HFFc6 (cell line): ENCODE measurements at regions not wholly inside any gene's neighbourhood (a gene's known extent, or its start where the extent isn't known, plus 50 kb on each side); places are given as distances from the start of the nearest gene placed in this dataset.

ENCODE experiments used
- DNase-seq: peaks from one replicate; pipeline ENCODE4 v3.0.0-alpha.2; 2018
- H3K27ac Mint-ChIP-seq: 2 replicates; pipeline ENCODE4 v1.8.0; 2020; ENCODE audit warnings: mild to moderate bottlenecking, mixed read lengths
- H3K27me3 Mint-ChIP-seq: 2 replicates; pipeline ENCODE4 v1.8.0; 2021; ENCODE audit warnings: mild to moderate bottlenecking, moderate library complexity, mixed read lengths; ENCODE audit not compliant: insufficient read depth
- H3K36me3 Mint-ChIP-seq: 2 replicates; pipeline ENCODE4 v1.8.0; 2021; ENCODE audit warnings: low read depth, mixed read lengths
- H3K4me1 Mint-ChIP-seq: 2 replicates; pipeline ENCODE4 v1.8.0; 2020; ENCODE audit warnings: low read depth, mixed read lengths
- H3K4me3 Mint-ChIP-seq: 2 replicates; pipeline ENCODE4 v1.8.0; 2020; ENCODE audit warnings: mild to moderate bottlenecking, moderate library complexity, mixed read lengths
- H3K9me3 Mint-ChIP-seq: 2 replicates; pipeline ENCODE4 v1.8.0; 2020; ENCODE audit warnings: mild to moderate bottlenecking, mixed read lengths
- TF ChIP-seq, protein P1 (sequence below): fragments of 200-600 bp; sonication (generic); IDR thresholded peaks from 2 replicates; pipeline ENCODE4 v1.5.0; 2021; ENCODE audit warnings: antibody characterized with exemption, mild to moderate bottlenecking

- H3K36me3 Mint-ChIP-seq, result no peaks in the 10 kb centered on the region
- DNase-seq, result no peak
Observed at GRCh38 chr6:133683606-133684005, 205.3 kb upstream of the TCF21 start.

GRCh38 chr6:133688705-133689492 lies 200.0 kb upstream of the TCF21 start:
- peaks cover 5% of the 10 kb centered on the region; the same call in 1 of the 2 replicates for H3K9me3 Mint-ChIP-seq
- TF ChIP-seq, protein P1, sequence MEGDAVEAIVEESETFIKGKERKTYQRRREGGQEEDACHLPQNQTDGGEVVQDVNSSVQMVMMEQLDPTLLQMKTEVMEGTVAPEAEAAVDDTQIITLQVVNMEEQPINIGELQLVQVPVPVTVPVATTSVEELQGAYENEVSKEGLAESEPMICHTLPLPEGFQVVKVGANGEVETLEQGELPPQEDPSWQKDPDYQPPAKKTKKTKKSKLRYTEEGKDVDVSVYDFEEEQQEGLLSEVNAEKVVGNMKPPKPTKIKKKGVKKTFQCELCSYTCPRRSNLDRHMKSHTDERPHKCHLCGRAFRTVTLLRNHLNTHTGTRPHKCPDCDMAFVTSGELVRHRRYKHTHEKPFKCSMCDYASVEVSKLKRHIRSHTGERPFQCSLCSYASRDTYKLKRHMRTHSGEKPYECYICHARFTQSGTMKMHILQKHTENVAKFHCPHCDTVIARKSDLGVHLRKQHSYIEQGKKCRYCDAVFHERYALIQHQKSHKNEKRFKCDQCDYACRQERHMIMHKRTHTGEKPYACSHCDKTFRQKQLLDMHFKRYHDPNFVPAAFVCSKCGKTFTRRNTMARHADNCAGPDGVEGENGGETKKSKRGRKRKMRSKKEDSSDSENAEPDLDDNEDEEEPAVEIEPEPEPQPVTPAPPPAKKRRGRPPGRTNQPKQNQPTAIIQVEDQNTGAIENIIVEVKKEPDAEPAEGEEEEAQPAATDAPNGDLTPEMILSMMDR, result no peak
- no peak overlapping the region for H3K27ac Mint-ChIP-seq
- no peak for DNase-seq
- H3K36me3 Mint-ChIP-seq, result peaks cover 10% of the 10 kb centered on the region
- H3K27me3 Mint-ChIP-seq, result 0 out of 2 replicates have a peak, but pooled peaks cover 2% of the 10 kb centered on the region
- peaks cover 19% of the 10 kb centered on the region for H3K4me1 Mint-ChIP-seq
- no peak overlapping the region for H3K4me3 Mint-ChIP-seq

More at GRCh38 chr6:133683606-133684005, 205.3 kb upstream of the TCF21 start:
- Mint-ChIP-seq H3K4me1 (peaks cover 28% of the 10 kb centered on the region), H3K27ac (no peak overlapping the region), H3K4me3 (no peak overlapping the region), H3K27me3 (no peaks in the 10 kb centered on the region), H3K9me3 (no peaks in the 10 kb centered on the region)
- TF ChIP-seq, protein P1, result no peak

- Mint-ChIP-seq H3K4me3 (no peak overlapping the region), H3K9me3 (peaks cover 5% of the 10 kb centered on the region; the same call in 1 of the 2 replicates), H3K27me3 (0 out of 2 replicates have a peak, but pooled peaks cover 2% of the 10 kb centered on the region), H3K36me3 (peaks cover 10% of the 10 kb centered on the region), H3K27ac (no peak overlapping the region), H3K4me1 (peaks cover 19% of the 10 kb centered on the region)
- TF ChIP-seq, protein P1, result no peak
- DNase-seq, result no peak
Observed at GRCh38 chr6:133689863-133690262, 199.1 kb upstream of the TCF21 start.

GRCh38 chr6:133693565-133693964 lies 195.3 kb upstream of the TCF21 start:
- Mint-ChIP-seq H3K27me3 (0 out of 2 replicates have a peak, but pooled peaks cover 2% of the 10 kb centered on the region), H3K4me1 (peaks cover 22% of the 10 kb centered on the region)
- no peak for DNase-seq

DNA sequence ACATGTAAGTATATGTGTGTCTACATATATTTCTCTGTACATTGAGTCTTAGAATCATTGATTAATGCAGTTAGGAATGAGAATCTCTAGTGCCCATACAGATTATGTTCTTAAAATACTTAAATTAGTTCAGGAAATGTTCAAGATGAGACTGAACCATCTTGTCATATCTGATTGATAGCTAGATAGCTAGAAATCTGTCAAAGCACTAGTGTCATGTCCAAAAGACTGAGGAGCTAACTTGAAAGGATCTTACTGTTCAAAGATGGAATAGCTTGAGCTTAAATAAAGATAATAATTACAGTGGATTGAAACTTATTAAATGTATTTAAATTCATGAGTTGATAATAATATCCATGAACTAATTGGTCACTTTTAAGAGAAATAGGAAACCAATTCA lies 191.7 kb upstream of the TCF21 start:
- no peak overlapping the region for H3K27ac Mint-ChIP-seq
- H3K4me3 Mint-ChIP-seq, result no peak overlapping the region
- H3K36me3 Mint-ChIP-seq, result peaks cover 15% of the 10 kb centered on the region
- TF ChIP-seq, protein P1, result no peak
- H3K4me1 Mint-ChIP-seq, result peaks cover 29% of the 10 kb centered on the region
- H3K9me3 Mint-ChIP-seq, result no peaks in the 10 kb centered on the region
- DNase-seq, result no peak
- H3K27me3 Mint-ChIP-seq, result no peaks in the 10 kb centered on the region

More at GRCh38 chr6:133693565-133693964, 195.3 kb upstream of the TCF21 start:
- Mint-ChIP-seq H3K36me3 (peaks cover 10% of the 10 kb centered on the region), H3K4me3 (no peak overlapping the region), H3K9me3 (peaks cover 5% of the 10 kb centered on the region; the same call in 1 of the 2 replicates), H3K27ac (no peak overlapping the region)
- TF ChIP-seq, protein P1, result no peak
